GM21786 (cell line): ENCODE measurements at regions not wholly inside any gene's neighbourhood (a gene's known extent, or its start where the extent isn't known, plus 50 kb on each side); places are given as distances from the start of the nearest gene placed in this dataset.

Experiments used
- ATAC-seq: cut with Tn5 transposase; IDR thresholded peaks from one replicate; pipeline ENCODE4 v1.9.1; 2021; ENCODE audit not compliant: unreplicated experiment

DNA sequence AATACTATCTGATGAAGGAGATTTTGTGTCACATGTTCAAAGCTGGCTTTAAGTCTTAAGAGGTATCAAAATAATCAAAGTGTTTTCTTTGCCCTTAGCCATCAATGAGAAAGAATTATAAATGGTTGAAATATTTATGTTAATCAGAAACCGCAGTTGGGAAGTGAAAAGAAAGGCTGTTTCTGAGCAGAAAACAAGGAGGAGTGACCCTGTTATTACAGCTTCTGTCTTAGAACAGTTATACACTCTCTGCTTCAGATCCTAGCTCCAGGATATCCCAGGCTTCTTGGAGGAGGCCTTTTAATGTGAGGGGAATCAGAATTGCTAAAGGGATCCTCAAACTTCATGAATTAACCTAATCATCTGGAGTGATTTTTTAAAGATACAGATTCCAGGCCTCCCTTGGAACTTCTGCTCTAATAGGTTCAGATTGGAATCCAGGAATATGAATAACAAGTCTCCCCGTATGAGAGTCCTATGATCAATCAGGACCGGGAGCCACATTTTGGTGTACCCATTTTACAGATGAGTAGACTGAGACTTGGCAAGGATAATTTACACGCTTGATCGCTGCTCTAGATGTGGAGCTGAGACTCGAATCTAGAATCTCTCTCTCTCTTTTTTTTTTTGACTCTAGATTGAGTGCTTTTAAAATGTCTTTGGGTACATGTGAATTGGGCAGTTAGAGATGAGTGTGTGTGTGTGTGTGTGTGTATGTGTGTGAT, 50.8 kb upstream of the JAG1 start:
- no peak for ATAC-seq

DNA sequence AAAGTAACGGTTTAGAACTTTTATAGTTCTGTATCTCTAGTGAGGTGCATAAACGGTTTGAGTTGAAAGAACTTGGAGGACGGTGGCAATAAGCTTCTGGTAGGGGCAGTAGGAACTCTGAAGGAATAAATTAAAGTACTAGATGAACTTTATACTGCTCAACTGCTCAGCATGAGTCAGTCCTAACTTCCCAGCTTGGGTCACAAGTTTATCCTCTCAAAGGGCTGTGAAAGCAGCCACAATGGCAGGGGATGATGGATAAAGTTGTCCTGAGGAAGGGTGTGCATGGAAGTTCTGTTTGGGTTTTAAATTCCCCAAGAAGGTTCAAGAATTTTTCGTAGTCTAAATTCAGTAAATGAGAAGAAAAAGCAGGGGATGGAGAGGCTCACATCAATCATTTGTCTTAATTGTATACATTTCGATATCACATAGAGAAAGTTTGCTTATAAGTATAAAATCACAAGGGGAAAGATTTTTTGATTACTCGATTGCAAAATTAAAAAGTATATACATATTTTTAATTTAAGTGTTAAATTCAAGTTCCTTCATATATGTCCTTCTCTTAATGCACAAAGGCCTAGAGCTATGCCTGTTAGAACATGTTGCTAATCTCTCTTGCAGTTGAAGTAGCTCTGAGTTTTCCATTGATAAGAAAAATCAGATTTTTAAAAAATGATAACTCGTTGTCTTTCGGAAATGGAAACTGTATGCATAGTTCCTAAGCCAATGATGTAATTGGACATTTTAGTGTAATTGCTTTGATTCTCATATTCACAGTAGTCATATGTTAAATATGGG, 55.3 kb upstream of the JAG1 start:
- no peak for ATAC-seq

DNA sequence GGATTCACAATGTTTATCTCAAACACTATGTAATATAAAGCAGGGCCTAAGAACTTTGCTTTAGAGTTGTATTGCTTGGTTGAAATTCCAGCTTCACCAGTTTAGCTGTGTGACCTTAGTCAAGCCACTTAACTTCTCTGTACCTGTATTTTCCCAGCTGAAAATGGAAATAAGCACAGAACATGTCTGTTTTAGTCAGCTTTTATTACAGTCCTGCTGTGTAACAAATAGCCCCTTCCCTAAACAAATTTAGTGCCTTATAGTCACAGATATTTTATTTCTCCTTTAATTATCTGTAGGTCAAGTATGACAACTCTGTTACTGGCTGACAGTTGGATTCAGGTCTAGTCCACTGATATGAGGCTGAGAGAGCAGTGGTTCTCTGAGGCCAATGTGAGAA, 56.0 kb upstream of the JAG1 start:
- no peak for ATAC-seq

GRCh38 chr20:10730629-10731183, 56.9 kb upstream of the JAG1 start:
- no peak for ATAC-seq

DNA sequence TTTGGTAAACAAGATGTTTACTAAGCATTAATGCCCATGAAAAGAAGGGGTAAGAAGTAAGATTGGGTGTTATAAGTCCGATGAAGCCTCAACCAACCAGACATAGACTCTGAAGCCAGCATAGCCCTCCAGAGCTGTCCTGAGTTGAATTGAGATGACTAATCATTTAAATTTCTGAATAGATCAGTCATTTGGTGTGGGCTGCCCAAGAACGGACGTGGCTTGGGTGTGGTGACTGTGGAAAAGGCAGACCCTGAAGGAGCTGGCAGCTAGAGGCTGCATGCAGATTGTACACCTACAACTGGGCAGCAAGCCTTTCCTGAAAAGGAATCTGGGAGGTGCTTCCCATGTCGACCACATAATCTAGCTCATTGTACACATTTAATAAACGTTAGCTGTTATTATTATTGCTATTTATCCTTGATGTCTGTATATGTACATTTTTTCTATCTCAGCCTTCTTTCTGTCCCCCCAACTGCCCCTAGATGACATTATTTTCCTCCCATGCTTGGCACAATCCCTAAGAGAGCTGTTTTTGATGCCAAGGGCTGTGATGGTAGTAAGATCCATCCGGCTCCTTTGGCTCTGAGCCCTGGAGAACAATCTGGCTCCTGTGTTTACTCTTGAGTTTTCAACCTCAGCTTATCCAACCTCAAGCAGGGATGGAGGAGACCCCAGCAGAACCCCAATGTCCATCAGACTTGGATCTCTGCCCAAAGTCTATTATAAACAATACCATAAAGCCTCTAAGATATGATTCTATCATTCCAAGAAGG, 57.6 kb upstream of the JAG1 start:
- no peak for ATAC-seq

- no peak for ATAC-seq
Measured at GRCh38 chr20:10733122-10733521, 59.3 kb upstream of the JAG1 start.

GRCh38 chr20:10735195-10735949, 61.6 kb upstream of the JAG1 start:
- no peak for ATAC-seq

DNA sequence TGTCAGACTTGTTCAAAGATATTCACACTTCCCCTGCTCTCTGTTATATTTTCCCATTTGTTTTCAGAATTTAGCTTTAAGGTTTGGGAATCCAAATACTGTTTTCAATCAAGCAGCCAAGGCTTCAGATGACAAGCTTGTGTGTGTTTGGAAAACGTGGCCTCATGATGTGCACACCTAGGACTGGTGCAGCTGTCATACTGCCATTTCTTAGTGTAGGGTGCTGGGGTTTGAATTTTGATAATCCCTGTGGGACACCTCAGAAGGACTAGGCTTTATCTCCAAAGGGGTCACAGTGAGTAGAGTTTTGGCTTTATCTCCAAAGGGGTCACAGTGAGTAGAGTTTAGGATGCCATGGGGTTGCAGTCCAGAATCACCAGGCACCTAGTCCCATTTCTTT, 65.3 kb upstream of the JAG1 start:
- ATAC-seq = no peak

- ATAC-seq = no peak
Measured at GRCh38 chr20:10739566-10739965, 65.8 kb upstream of the JAG1 start.

DNA sequence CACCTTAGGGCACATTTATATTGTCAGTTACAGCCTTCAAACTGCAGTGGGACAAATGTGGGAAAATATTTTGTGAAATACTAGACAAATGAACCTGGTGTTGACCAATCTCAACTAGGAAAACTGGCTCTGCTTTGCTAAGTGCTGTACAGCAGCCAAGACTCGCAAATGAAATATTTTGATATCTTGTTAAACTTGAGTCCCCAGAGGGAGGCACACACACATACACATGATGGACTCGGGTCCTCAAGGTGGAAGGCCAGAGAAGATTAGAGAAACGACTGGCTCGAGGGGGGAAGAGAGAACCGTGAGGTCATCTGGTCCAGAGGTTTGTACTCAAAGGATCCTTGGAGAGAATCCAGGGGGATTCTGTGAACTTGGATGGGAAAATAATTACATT, 67.3 kb upstream of the JAG1 start:
- no peak for ATAC-seq

DNA sequence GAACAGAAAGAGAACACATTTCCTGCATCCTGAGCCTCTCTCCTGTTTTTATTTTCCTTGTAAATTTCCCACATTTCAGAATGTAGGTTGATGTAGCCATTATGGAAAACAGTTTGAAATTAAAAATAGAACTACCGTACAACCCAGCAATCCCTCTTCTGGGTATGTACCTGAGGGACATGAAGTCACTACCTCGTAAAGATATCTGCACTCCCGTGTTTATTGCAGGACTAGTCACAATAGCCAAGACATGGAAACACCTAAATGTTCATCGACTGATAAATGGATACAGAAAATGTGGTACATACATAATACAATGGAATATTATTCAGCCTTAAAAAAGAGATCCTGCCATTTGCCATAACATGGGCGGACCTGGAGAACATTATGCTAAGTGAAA, 72.0 kb upstream of the JAG1 start:
- no peak for ATAC-seq

- no peak for ATAC-seq
Measured at GRCh38 chr20:10747019-10747418, 73.2 kb upstream of the JAG1 start.

DNA sequence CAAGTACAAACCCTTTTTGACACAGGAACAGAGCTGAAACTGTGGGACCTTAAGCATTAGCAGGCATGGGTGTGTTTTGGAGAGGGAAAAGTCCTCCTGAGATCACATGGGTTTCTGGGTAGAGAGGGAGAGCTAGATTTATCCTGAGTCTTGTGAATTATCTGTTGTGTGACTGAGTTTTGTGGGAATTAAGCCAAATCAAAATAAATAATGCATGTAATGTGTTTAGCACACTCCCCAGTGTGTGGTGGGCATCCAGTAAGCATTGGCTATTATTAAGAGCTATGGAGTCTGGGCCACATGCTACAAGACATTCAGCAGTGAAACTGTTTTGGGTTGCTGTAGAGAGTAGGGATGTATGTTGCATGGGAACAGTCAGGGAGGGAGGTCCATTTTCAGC, 75.3 kb upstream of the JAG1 start:
- no peak for ATAC-seq

DNA sequence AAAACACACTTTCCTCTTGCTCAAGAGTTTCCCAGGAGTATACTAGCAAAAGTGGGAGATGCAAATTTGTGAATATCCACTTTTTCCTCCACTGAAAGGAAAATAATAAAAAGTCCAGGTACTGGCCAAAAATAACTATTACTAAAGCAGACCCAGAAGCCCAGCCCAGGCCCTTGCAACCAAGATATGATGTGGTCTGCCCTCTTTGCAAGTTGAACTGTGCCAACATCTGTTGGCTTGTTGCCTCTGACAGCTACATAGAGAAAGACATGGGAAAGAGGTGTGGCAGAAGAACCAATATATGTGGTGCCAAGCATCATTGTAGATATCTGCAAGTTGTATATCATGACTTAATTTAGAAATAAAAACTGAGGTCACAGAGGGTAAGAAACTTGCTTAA, 78.4 kb upstream of the JAG1 start:
- ATAC-seq = no peak

DNA sequence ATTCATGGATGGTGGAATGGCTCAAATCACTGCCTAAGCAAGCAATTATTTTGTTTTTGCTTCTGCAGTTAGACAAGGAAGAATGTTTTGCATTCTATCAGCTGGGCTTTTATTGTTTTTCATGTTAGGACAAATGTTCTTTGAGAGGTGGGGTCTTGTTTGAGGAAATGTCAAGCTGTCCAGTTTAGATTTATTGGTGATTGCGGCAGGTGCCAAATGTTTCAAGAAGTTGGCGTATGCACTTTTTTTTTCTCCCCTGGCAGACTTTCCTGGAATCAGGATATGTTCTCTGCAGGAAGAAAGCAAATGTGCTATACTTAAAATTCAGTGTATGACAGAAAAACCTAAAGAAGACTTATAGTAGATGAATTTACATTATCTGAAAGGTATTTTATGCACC, 81.0 kb upstream of the JAG1 start:
- no peak for ATAC-seq

- ATAC-seq = no peak
Measured at GRCh38 chr20:10758446-10758845, 84.6 kb upstream of the JAG1 start.

DNA sequence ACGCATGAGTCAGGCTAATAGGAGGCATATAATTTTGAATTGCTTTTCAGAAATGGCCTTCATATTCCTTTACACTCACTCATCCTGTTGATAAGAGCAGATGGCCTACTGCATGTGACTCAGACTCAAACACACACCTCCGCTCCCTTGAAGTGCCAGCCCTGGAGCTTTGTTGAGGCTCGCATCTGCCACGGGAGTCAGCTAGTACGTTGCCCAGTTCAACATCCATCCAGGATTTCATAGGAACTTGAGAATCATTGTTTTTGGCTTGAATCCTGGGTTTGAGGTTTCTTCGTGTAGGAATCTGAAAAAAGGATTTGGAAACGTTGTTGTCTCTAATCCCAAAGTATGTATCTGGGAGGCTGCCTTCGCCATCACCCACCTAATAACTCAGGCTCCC, 87.4 kb upstream of the JAG1 start:
- ATAC-seq = no peak

DNA sequence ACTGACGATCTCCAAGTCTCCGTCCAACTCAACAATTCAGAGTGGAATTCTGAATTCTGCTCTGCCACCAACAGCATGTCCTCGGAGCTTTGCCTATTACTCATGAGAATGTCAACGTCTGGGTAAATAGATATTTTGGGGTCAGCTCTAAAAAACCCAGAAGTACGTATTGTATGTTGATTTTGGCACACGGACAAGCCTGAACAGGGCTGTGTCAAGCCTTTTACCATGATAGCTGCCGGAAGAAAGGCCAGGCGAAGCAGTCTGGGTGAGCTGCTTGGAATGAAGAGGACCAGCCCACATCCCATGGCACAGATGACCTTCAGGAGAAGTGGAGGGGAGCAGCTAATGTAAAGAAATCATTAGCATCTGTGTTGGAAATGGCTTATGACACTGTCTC, 88.0 kb upstream of the JAG1 start:
- ATAC-seq = no peak

DNA sequence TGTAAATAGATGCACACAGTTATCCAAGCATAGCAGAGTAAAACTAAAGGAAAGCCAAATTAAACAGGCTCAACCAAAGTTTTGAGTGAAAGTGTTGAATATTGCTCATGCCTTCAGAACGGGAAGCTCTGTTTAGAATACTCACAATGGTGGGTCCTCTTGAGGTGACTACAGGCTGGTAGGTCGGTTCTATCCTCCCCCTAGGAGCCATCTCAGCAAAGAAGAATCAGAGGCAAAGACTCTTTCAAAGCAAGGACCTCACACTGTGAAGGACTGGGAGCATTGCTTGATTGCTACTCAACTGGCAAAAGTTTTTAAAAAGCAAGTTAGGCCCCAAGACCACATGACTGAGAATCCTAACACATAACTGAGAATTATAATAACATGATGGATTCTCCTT, 88.4 kb upstream of the JAG1 start:
- no peak for ATAC-seq

DNA sequence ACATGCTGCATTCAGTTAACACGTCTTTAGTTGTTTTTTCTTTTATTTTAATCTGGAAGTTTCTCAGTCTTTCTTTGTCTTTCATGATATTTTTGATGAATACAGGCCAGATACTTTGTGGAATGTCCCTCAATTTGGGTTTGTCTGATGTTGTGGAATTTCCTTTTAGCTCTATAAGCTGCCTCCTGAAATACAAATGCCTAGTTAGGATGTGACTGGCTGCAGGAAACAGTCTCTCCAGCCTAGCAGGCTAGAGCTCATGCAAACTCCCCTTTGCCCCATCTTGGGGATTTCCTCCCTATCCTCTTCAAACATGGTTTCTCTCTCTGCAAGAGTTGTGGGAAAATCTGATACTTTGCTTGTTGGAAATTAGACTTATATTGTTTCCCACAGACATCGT, 89.3 kb upstream of the JAG1 start:
- no peak for ATAC-seq

DNA sequence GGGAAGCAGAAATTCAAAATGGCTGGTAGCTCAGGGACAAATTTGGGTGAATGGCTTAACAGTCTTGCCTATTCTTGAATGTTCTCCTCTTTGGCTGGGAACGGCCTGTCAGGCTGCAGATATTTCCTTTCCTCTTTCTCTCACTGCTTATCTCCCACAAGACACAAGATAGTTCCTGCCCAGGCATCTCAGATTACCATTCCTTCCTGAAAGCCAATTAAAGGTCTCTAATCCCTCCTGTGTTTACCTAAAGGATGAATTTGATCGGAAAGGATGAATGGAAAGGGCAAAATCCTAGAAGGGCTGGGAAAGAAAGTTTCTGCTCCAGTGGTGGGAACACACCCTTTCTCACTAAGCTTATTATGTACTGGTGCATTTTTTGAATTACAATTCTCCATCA, 95.9 kb upstream of the JAG1 start:
- no peak for ATAC-seq
